ENCODE measurements at regions not wholly inside any gene's neighbourhood (a gene's known extent, or its start where the extent isn't known, plus 50 kb on each side); places are given as distances from the start of the nearest gene placed in this dataset.
A peak's percentile ranks its signal among the peaks of the same experiment; 100 is the strongest.

DNA sequence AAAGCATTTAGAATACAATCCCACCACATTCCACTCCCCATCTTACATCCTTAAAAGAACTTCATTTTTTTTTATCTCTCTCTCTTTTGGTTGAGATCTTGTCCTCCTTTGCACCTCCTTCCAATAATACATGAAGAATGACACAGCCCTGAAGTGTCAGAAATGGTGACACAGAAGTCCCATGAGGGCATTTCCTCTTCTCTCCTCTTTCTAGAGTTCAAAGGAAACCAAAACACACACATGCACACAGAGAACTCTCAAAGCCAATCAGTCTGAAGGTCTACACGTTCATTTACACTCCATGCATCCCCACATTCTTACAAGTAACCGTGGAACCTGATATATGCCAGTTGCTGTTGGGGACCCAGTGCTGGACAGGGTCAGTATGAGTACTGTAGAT is 450.7 kb downstream of the HNRNPD start:
- no peak for DNase-seq (ENCODE audit: low read depth)
- H3K36me3 ChIP-seq (ENCODE audit: control insufficient read depth, insufficient read depth, low read length, severe bottlenecking): no peaks in the 10 kb centered on the region
- H3K27me3 ChIP-seq (replicated peaks; ENCODE audit: control insufficient read depth, insufficient read depth, low read length): peaks cover 21% of the 10 kb centered on the region
- H3K4me3 ChIP-seq (ENCODE audit: low read length): no peak overlapping the region
- no peaks in the 10 kb centered on the region for H3K9me3 ChIP-seq (ENCODE audit: control insufficient read depth, low read length)
- H3K9ac ChIP-seq (ENCODE audit: low read length): no peak overlapping the region
- H3K4me1 ChIP-seq (ENCODE audit: control insufficient read depth, insufficient read depth, low read length): no peaks in the 10 kb centered on the region

DNA sequence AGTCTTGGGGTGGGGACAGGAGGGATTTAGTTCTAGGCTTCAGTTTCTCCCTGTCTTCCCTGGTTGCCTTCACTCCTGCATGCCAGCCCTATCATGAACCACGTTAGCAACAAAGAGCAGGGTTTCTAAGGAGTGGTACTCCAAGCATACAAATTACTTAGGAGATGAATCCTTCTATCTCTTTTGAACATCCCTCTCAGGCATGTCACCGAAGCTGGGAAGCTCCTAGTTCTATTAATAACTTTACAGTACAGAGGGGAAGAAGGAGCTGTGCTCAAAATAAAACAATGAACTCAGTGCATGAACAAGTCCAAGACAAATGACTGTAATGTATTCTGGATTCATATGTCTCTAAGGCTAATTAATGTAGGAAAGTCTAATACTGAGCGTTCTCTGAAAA is 450.6 kb upstream of the RASGEF1B start:
- H3K9ac ChIP-seq (ENCODE audit: low read length): no peak overlapping the region
- no peaks in the 10 kb centered on the region for H3K9me3 ChIP-seq (ENCODE audit: control insufficient read depth, low read length)
- peaks cover 21% of the 10 kb centered on the region for H3K27me3 ChIP-seq (replicated peaks; ENCODE audit: control insufficient read depth, insufficient read depth, low read length)
- no peak overlapping the region for H3K4me3 ChIP-seq (ENCODE audit: low read length)
- no peaks in the 10 kb centered on the region for H3K4me1 ChIP-seq (ENCODE audit: control insufficient read depth, insufficient read depth, low read length)
- DNase-seq (ENCODE audit: low read depth): no peak
- no peaks in the 10 kb centered on the region for H3K36me3 ChIP-seq (ENCODE audit: control insufficient read depth, insufficient read depth, low read length, severe bottlenecking)

GRCh38 chr4:81921751-81922159 is 450.0 kb upstream of the RASGEF1B start:
- Histone ChIP-seq H3K9ac (ENCODE audit: low read length) (no peak overlapping the region), H3K9me3 (ENCODE audit: control insufficient read depth, low read length) (no peaks in the 10 kb centered on the region), H3K4me3 (ENCODE audit: low read length) (no peak overlapping the region), H3K36me3 (ENCODE audit: control insufficient read depth, insufficient read depth, low read length, severe bottlenecking) (no peaks in the 10 kb centered on the region), H3K4me1 (ENCODE audit: control insufficient read depth, insufficient read depth, low read length) (no peaks in the 10 kb centered on the region), H3K27me3 (replicated peaks; ENCODE audit: control insufficient read depth, insufficient read depth, low read length) (peaks cover 21% of the 10 kb centered on the region)
- DNase-seq (ENCODE audit: low read depth): no peak

DNA sequence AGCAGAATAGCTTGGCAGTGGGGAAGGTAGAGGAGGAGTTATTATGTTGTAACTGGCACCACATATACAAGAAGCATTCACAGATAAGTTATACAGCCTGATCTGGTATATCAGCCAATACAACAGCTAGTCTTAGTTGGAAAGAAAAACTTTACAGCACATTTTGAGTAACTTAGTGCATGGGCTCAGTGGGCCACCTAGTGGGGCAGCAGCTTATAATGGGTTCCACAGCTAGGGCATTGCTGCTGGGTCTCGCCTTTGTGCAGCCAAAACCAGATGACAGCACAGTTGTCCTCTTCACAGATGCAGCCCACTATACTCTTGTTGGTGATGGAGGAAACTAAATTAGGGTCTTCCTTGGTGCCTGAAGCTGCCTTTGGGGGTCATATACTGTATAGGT is 448.1 kb upstream of the RASGEF1B start:
- no peaks in the 10 kb centered on the region for H3K9me3 ChIP-seq (ENCODE audit: control insufficient read depth, low read length)
- DNase-seq (ENCODE audit: low read depth): no peak
- H3K27me3 ChIP-seq (replicated peaks; ENCODE audit: control insufficient read depth, insufficient read depth, low read length): peaks cover 21% of the 10 kb centered on the region
- H3K36me3 ChIP-seq (ENCODE audit: control insufficient read depth, insufficient read depth, low read length, severe bottlenecking): no peaks in the 10 kb centered on the region
- no peaks in the 10 kb centered on the region for H3K4me1 ChIP-seq (ENCODE audit: control insufficient read depth, insufficient read depth, low read length)
- no peak overlapping the region for H3K4me3 ChIP-seq (ENCODE audit: low read length)
- no peak overlapping the region for H3K9ac ChIP-seq (ENCODE audit: low read length)

- Histone ChIP-seq H3K9me3 (ENCODE audit: control insufficient read depth, low read length) (no peaks in the 10 kb centered on the region), H3K4me1 (ENCODE audit: control insufficient read depth, insufficient read depth, low read length) (no peaks in the 10 kb centered on the region), H3K27me3 (replicated peaks; ENCODE audit: control insufficient read depth, insufficient read depth, low read length) (peaks cover 21% of the 10 kb centered on the region), H3K4me3 (ENCODE audit: low read length) (no peak overlapping the region), H3K36me3 (ENCODE audit: control insufficient read depth, insufficient read depth, low read length, severe bottlenecking) (no peaks in the 10 kb centered on the region), H3K9ac (ENCODE audit: low read length) (no peak overlapping the region)
- no peak for DNase-seq (ENCODE audit: low read depth)
Observed at GRCh38 chr4:81919223-81919622, 447.5 kb upstream of the RASGEF1B start.

GRCh38 chr4:81915430-81915829 is 443.7 kb upstream of the RASGEF1B start:
- no peaks in the 10 kb centered on the region for H3K9me3 ChIP-seq (ENCODE audit: control insufficient read depth, low read length)
- H3K4me3 ChIP-seq (ENCODE audit: low read length): no peak overlapping the region
- no peak for DNase-seq (ENCODE audit: low read depth)
- no peaks in the 10 kb centered on the region for H3K4me1 ChIP-seq (ENCODE audit: control insufficient read depth, insufficient read depth, low read length)
- peaks cover 7% of the 10 kb centered on the region for H3K27me3 ChIP-seq (replicated peaks; ENCODE audit: control insufficient read depth, insufficient read depth, low read length)
- no peak overlapping the region for H3K9ac ChIP-seq (ENCODE audit: low read length)
- no peaks in the 10 kb centered on the region for H3K36me3 ChIP-seq (ENCODE audit: control insufficient read depth, insufficient read depth, low read length, severe bottlenecking)

GRCh38 chr4:81914623-81915022 is 442.9 kb upstream of the RASGEF1B start:
- no peaks in the 10 kb centered on the region for H3K9me3 ChIP-seq (ENCODE audit: control insufficient read depth, low read length)
- no peak for DNase-seq (ENCODE audit: low read depth)
- H3K36me3 ChIP-seq (ENCODE audit: control insufficient read depth, insufficient read depth, low read length, severe bottlenecking): no peaks in the 10 kb centered on the region
- no peak overlapping the region for H3K4me3 ChIP-seq (ENCODE audit: low read length)
- no peaks in the 10 kb centered on the region for H3K4me1 ChIP-seq (ENCODE audit: control insufficient read depth, insufficient read depth, low read length)
- peaks cover 10% of the 10 kb centered on the region for H3K27me3 ChIP-seq (replicated peaks; ENCODE audit: control insufficient read depth, insufficient read depth, low read length)
- no peak overlapping the region for H3K9ac ChIP-seq (ENCODE audit: low read length)

GRCh38 chr4:81913427-81913879 is 441.7 kb upstream of the RASGEF1B start:
- peak; percentile 33 for DNase-seq (ENCODE audit: low read depth)
- H3K4me1 ChIP-seq (ENCODE audit: control insufficient read depth, insufficient read depth, low read length): no peaks in the 10 kb centered on the region
- no peak overlapping the region for H3K9ac ChIP-seq (ENCODE audit: low read length)
- peaks cover 10% of the 10 kb centered on the region for H3K27me3 ChIP-seq (replicated peaks; ENCODE audit: control insufficient read depth, insufficient read depth, low read length)
- H3K36me3 ChIP-seq (ENCODE audit: control insufficient read depth, insufficient read depth, low read length, severe bottlenecking): no peaks in the 10 kb centered on the region
- H3K9me3 ChIP-seq (ENCODE audit: control insufficient read depth, low read length): no peaks in the 10 kb centered on the region
- no peak overlapping the region for H3K4me3 ChIP-seq (ENCODE audit: low read length)

- Histone ChIP-seq H3K4me1 (ENCODE audit: control insufficient read depth, insufficient read depth, low read length) (no peaks in the 10 kb centered on the region), H3K9me3 (ENCODE audit: control insufficient read depth, low read length) (no peaks in the 10 kb centered on the region), H3K27me3 (replicated peaks; ENCODE audit: control insufficient read depth, insufficient read depth, low read length) (peaks cover 10% of the 10 kb centered on the region), H3K4me3 (ENCODE audit: low read length) (no peak overlapping the region), H3K36me3 (ENCODE audit: control insufficient read depth, insufficient read depth, low read length, severe bottlenecking) (no peaks in the 10 kb centered on the region), H3K9ac (ENCODE audit: low read length) (no peak overlapping the region)
- DNase-seq (ENCODE audit: low read depth): no peak
Observed at GRCh38 chr4:81912376-81913030, 440.8 kb upstream of the RASGEF1B start.

GRCh38 chr4:81906905-81907304 is 435.2 kb upstream of the RASGEF1B start:
- Histone ChIP-seq H3K4me1 (ENCODE audit: control insufficient read depth, insufficient read depth, low read length) (no peaks in the 10 kb centered on the region), H3K9ac (ENCODE audit: low read length) (no peak overlapping the region), H3K4me3 (ENCODE audit: low read length) (no peak overlapping the region), H3K9me3 (ENCODE audit: control insufficient read depth, low read length) (no peaks in the 10 kb centered on the region), H3K27me3 (replicated peaks; ENCODE audit: control insufficient read depth, insufficient read depth, low read length) (peaks cover 6% of the 10 kb centered on the region), H3K36me3 (ENCODE audit: control insufficient read depth, insufficient read depth, low read length, severe bottlenecking) (no peaks in the 10 kb centered on the region)
- no peak for DNase-seq (ENCODE audit: low read depth)

DNA sequence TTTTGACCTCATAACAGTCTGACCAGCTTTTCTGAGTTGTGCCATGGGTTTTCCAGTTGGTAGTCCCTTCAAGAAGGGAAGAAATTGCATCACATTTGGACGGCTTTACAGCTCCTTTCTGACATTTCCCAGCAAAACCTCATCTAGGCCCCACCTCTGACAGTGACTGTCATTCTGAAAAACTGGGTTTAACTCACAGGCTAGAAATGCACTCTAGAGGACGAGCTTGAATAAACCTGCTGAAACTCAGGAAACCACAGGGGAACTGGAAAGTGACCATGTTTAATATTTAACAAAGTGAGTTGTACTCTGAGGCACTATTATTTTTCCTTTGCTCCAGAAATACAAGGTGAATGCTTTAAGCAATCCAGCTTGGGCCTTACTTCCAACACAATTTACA is 434.3 kb upstream of the RASGEF1B start:
- H3K9me3 ChIP-seq (ENCODE audit: control insufficient read depth, low read length): no peaks in the 10 kb centered on the region
- H3K4me1 ChIP-seq (ENCODE audit: control insufficient read depth, insufficient read depth, low read length): no peaks in the 10 kb centered on the region
- no peak overlapping the region for H3K9ac ChIP-seq (ENCODE audit: low read length)
- H3K27me3 ChIP-seq (replicated peaks; ENCODE audit: control insufficient read depth, insufficient read depth, low read length): peaks cover 6% of the 10 kb centered on the region
- no peaks in the 10 kb centered on the region for H3K36me3 ChIP-seq (ENCODE audit: control insufficient read depth, insufficient read depth, low read length, severe bottlenecking)
- no peak overlapping the region for H3K4me3 ChIP-seq (ENCODE audit: low read length)
- DNase-seq (ENCODE audit: low read depth): no peak

DNA sequence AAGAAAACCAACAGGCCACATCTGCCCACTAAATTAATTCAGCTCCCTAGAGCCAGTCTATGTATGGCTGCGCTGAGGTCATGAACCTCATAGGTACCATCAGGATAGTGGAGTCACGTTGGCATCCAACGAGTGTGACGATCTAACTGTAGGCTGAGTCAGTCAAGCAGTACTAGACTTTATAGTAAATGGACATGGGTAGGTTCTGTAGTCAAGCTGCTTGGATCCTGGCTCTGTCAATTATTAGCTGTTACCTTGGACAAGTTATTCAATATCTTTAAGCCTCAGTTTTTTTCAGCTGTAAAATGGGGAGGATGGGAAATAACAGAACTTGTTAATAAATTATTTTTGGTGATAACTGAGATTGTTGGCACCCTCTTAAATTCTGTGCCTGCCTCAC is 432.4 kb upstream of the RASGEF1B start:
- no peaks in the 10 kb centered on the region for H3K9me3 ChIP-seq (ENCODE audit: control insufficient read depth, low read length)
- H3K36me3 ChIP-seq (ENCODE audit: control insufficient read depth, insufficient read depth, low read length, severe bottlenecking): no peaks in the 10 kb centered on the region
- DNase-seq (ENCODE audit: low read depth): no peak
- no peaks in the 10 kb centered on the region for H3K4me1 ChIP-seq (ENCODE audit: control insufficient read depth, insufficient read depth, low read length)
- no peak overlapping the region for H3K4me3 ChIP-seq (ENCODE audit: low read length)
- H3K27me3 ChIP-seq (replicated peaks; ENCODE audit: control insufficient read depth, insufficient read depth, low read length): no peaks in the 10 kb centered on the region
- no peak overlapping the region for H3K9ac ChIP-seq (ENCODE audit: low read length)

All from adipocyte (in vitro differentiated cells).